Endothelial cell of umbilical vein (primary cell): ENCODE measurements at regions not wholly inside any gene's neighbourhood (a gene's known extent, or its start where the extent isn't known, plus 50 kb on each side); places are given as distances from the start of the nearest gene placed in this dataset.

Experiments
- BruUV-seq: library from RNA; stranded (reverse); fragments of 400-500 nt; replicated peaks from 2 replicates; lab custom pipeline; 2021; lab: Mats Ljungman, UMichigan
- CTCF ChIA-PET: fragments of 300-600, 350-600 bp; sonication (Branson Sonifier 250); formaldehyde crosslinking; loops from one replicate; lab custom pipeline; 2021; ENCODE audit warnings: antibody characterized with exemption, inconsistent platforms; lab: Charles Lee
- POLR2A ChIA-PET: fragments of 300-600, 350-600 bp; sonication (Branson Sonifier 250); formaldehyde crosslinking; loops from one replicate; lab custom pipeline; 2021; ENCODE audit warnings: antibody characterized with exemption, inconsistent platforms; lab: Charles Lee
- DNase-seq: peaks from one replicate; pipeline ENCODE4 v3.0.0-alpha.2; 2011; ENCODE audit warnings: low read depth, low spot score
- FAIRE-seq: peaks from 2 replicates; lab custom pipeline; 2011; peaks lifted over from hg19 to GRCh38; lab: Jason Lieb, UNC
- H2AFZ ChIP-seq: 2 replicates; pipeline ENCODE4 v1.6.0; 2012; ENCODE audit warnings: low read depth, low read length, control low read depth, inconsistent platforms
- H3K27ac ChIP-seq: 2 replicates; pipeline ENCODE4 v1.5.1; 2011; ENCODE audit warnings: low read depth, mild to moderate bottlenecking, control low read depth, low read length, moderate library complexity; ENCODE audit not compliant: insufficient read depth
- H3K27me3 ChIP-seq, 2 experiments: 2 replicates each; pipeline versions ENCODE4 v1.6.0 to v1.6.1; 2011; ENCODE audit warnings: low read length in 2 of 2, mixed read lengths in 1 of 2; ENCODE audit not compliant: control insufficient read depth in 2 of 2, insufficient read depth in 2 of 2
- H3K36me3 ChIP-seq, 2 experiments: 2 replicates in 1 of 2; 3 replicates in 1 of 2; pipeline ENCODE4 v1.5.1; 2011; ENCODE audit warnings: low read length in 2 of 2, mild to moderate bottlenecking in 1 of 2, moderate library complexity in 1 of 2; ENCODE audit not compliant: control insufficient read depth in 2 of 2, insufficient read depth in 2 of 2; ENCODE audit errors: extremely low read depth in 1 of 2
- H3K4me1 ChIP-seq: 3 replicates; pipeline ENCODE4 v1.5.1; 2011; ENCODE audit warnings: mild to moderate bottlenecking, low read length; ENCODE audit not compliant: control insufficient read depth, insufficient read depth; ENCODE audit errors: extremely low read depth
- H3K4me2 ChIP-seq: 2 replicates; pipeline ENCODE4 v1.6.1; 2011; ENCODE audit warnings: low read length, control low read depth, mixed read lengths; ENCODE audit not compliant: insufficient read depth
- H3K4me3 ChIP-seq, 3 experiments: fragments of 200-600 bp in 1 of 3; sonication (generic), shearing (Covaris generic) in 1 of 3; replicated peaks in 1 of 3; 2 replicates each; pipeline ENCODE4 v1.5.1; 2011 to 2016; ENCODE audit warnings: control low read depth in 3 of 3, low read length in 3 of 3, mild to moderate bottlenecking in 2 of 3, inconsistent platforms in 1 of 3, low read depth in 1 of 3, moderate library complexity in 1 of 3; ENCODE audit not compliant: insufficient read depth in 1 of 3
- H3K79me2 ChIP-seq: 2 replicates; pipeline ENCODE4 v1.6.0; 2012; ENCODE audit warnings: low read length, inconsistent platforms; ENCODE audit not compliant: control insufficient read depth, insufficient read depth
- H3K9ac ChIP-seq: replicated peaks from 2 replicates; pipeline ENCODE3; 2011; ENCODE audit warnings: low read length, control low read depth; ENCODE audit not compliant: insufficient read depth; ENCODE audit errors: extremely low read depth
- H3K9me1 ChIP-seq: replicated peaks from 3 replicates; pipeline ENCODE4 v1.6.0; 2011; ENCODE audit warnings: mild to moderate bottlenecking, low read length; ENCODE audit not compliant: control insufficient read depth, insufficient read depth; ENCODE audit errors: extremely low read depth
- H3K9me3 ChIP-seq: replicated peaks from 2 replicates; pipeline ENCODE4 v1.5.1; 2012; ENCODE audit warnings: low read length, inconsistent platforms; ENCODE audit not compliant: control insufficient read depth, insufficient read depth
- H4K20me1 ChIP-seq: replicated peaks from 2 replicates; pipeline ENCODE3; 2011; ENCODE audit warnings: mild to moderate bottlenecking, low read length; ENCODE audit not compliant: control insufficient read depth, insufficient read depth; ENCODE audit errors: extremely low read depth
- CTCF ChIP-seq, 2 donors: IDR thresholded peaks; 1 replicate in 1 of 2; 2 replicates in 1 of 2; pipeline ENCODE4 v1.5.1; 2011; ENCODE audit warnings: low read length in 2 of 2, mild to moderate bottlenecking in 2 of 2, moderate library complexity in 2 of 2, control low read depth in 1 of 2, inconsistent platforms in 1 of 2, low read depth in 1 of 2; ENCODE audit not compliant: insufficient read depth in 1 of 2; ENCODE audit errors: extremely low read depth in 1 of 2
- EZH2 ChIP-seq: IDR thresholded peaks from 2 replicates; pipeline ENCODE4 v1.6.1; 2012; ENCODE audit warnings: borderline replicate concordance, low read depth, mild to moderate bottlenecking, moderate library complexity, low read length, inconsistent platforms; ENCODE audit not compliant: severe bottlenecking
- FOS ChIP-seq: IDR thresholded peaks from 2 replicates; pipeline ENCODE4 v1.6.1; 2011; ENCODE audit warnings: mild to moderate bottlenecking, low read length, moderate library complexity, borderline replicate concordance; ENCODE audit not compliant: insufficient read depth
- GATA2 ChIP-seq: IDR thresholded peaks from 2 replicates; pipeline ENCODE4 v1.7.0; 2011; ENCODE audit warnings: low read depth, mild to moderate bottlenecking, moderate library complexity, mixed read lengths, low read length; ENCODE audit not compliant: insufficient read length, insufficient read depth
- JUN ChIP-seq: IDR thresholded peaks from 2 replicates; pipeline ENCODE4 v1.6.1; 2011; ENCODE audit warnings: borderline replicate concordance, low read depth; ENCODE audit not compliant: insufficient read length, insufficient read depth
- MAX ChIP-seq: IDR thresholded peaks from 2 replicates; pipeline ENCODE4 v1.6.1; 2011; ENCODE audit not compliant: insufficient read depth, insufficient read length
- MYC ChIP-seq: IDR thresholded peaks from one replicate; pipeline ENCODE4 v1.6.1; 2011; ENCODE audit warnings: mild to moderate bottlenecking, low read depth, low read length
- POLR2A ChIP-seq: IDR thresholded peaks from 2 replicates; pipeline ENCODE4 v1.6.1; 2012; ENCODE audit warnings: low read depth, mild to moderate bottlenecking, control low read depth, low read length
- POLR2AphosphoS5 ChIP-seq: IDR thresholded peaks from 2 replicates; pipeline ENCODE4 v1.6.1; 2012; ENCODE audit warnings: low read depth, mild to moderate bottlenecking, control low read depth, low read length, moderate library complexity; ENCODE audit not compliant: insufficient read depth
- dilution Hi-C: fragments of 300-500 bp; cut with MboI; formaldehyde crosslinking; loops from one replicate; pipeline ENCODE4 v1.15.0; 2019; ENCODE audit warnings: low sequenced_read_pairs; ENCODE audit not compliant: extremely low pct_ligation_motif_present
- intact Hi-C: fragments of 100-400 bp; cut with micrococcal nuclease; formaldehyde crosslinking; loops from one replicate; pipeline ENCODE4 v1.10.0; 2022

GRCh38 chr2:180075870-180076269 lies 68.8 kb upstream of the CWC22 start:
- intact Hi-C loops, result loop anchor here (5.0 to 10.0 kb wide), 2 partner anchors 301 to 654 kb away; no protein-coding TSS in a partner anchor
- Histone ChIP-seq H3K27me3 (no peaks in the 10 kb centered on the region), H4K20me1 (no peaks in the 10 kb centered on the region), H3K9me1 (no peaks in the 10 kb centered on the region), H3K4me3 (no peak overlapping the region), H3K79me2 (no peaks in the 10 kb centered on the region), H3K27ac (no peak overlapping the region), H3K9me3 (no peaks in the 10 kb centered on the region), H3K36me3 (no peaks in the 10 kb centered on the region), H3K9ac (no peak overlapping the region), H3K4me2 (no peak overlapping the region), H2AFZ (no peak overlapping the region), H3K4me1 (no peaks in the 10 kb centered on the region)
- ChIA-PET CTCF (interaction anchor here (1.0 to 3.3 kb wide), 3 partner anchors 13 to 665 kb away, joined by 3 to 10 read pairs (median 4); no protein-coding TSS in a partner anchor), POLR2A (no interaction called here)
- BruUV-seq, result no TSS peak
- FAIRE-seq, result no peak
- no peak for TF ChIP-seq EZH2
- no peak for TF ChIP-seq POLR2A
- no peak for TF ChIP-seq MYC
- TF ChIP-seq GATA2, result no peak
- no peak for TF ChIP-seq JUN
- TF ChIP-seq POLR2AphosphoS5, result no peak
- TF ChIP-seq FOS, result no peak
- TF ChIP-seq MAX, result no peak
- TF ChIP-seq CTCF (IDR thresholded peaks at IDR 0.05; ENCODE audit: extremely low read depth in 1 of 2, insufficient read depth in 1 of 2, low read depth in 1 of 2, low read length in 2 of 2), result no peak
- no peak for DNase-seq
- dilution Hi-C loops, result no loop called here
